T47D (cell line): ENCODE measurements at regions not wholly inside any gene's neighbourhood (a gene's known extent, or its start where the extent isn't known, plus 50 kb on each side); places are given as distances from the start of the nearest gene placed in this dataset.

ENCODE experiments used
- DNase-seq, 2 experiments: peaks; one replicate each; pipeline versions ENCODE4 v3.0.0 to v3.0.0-alpha.2; 2011 to 2012; ENCODE audit warnings: low read depth in 1 of 2, low spot score in 1 of 2
- JUND ChIP-seq: IDR thresholded peaks from 2 replicates; pipeline ENCODE4 v1.6.1; 2012; ENCODE audit warnings: low read depth
- in situ Hi-C: cut with HindIII; loops from 2 replicates; pipeline ENCODE4 v1.10.0; 2016; ENCODE audit warnings: low sequenced_read_pairs, low pct_unique_long_range_greater_than_20kb

GRCh38 chr4:81811562-81812293, 340.0 kb upstream of the RASGEF1B start:
- DNase-seq: no peak
- in situ Hi-C loops: no loop called here
- TF ChIP-seq JUND: no peak

- TF ChIP-seq JUND: no peak
- in situ Hi-C loops: no loop called here
- peak in 1 of 2 experiments; percentile 17 for DNase-seq
Observed at GRCh38 chr4:81808011-81808672, 336.4 kb upstream of the RASGEF1B start.

- no peak for TF ChIP-seq JUND
- in situ Hi-C loops: no loop called here
- DNase-seq: no peak
Observed at GRCh38 chr4:81807386-81807785, 335.7 kb upstream of the RASGEF1B start.

GRCh38 chr4:81806485-81806884, 334.8 kb upstream of the RASGEF1B start:
- in situ Hi-C loops: no loop called here
- no peak for TF ChIP-seq JUND
- DNase-seq: no peak

- TF ChIP-seq JUND: no peak
- in situ Hi-C loops: no loop called here
- no peak for DNase-seq
Observed at GRCh38 chr4:81804849-81805248, 333.1 kb upstream of the RASGEF1B start.

- in situ Hi-C loops: no loop called here
- TF ChIP-seq JUND: no peak
- DNase-seq: no peak
Observed at GRCh38 chr4:81802285-81802846, 330.7 kb upstream of the RASGEF1B start.

GRCh38 chr4:81799371-81799770, 327.7 kb upstream of the RASGEF1B start:
- in situ Hi-C loops: no loop called here
- TF ChIP-seq JUND: no peak
- DNase-seq: no peak

GRCh38 chr4:81796790-81797528, 325.3 kb upstream of the RASGEF1B start:
- no peak for TF ChIP-seq JUND
- in situ Hi-C loops: no loop called here
- no peak for DNase-seq

GRCh38 chr4:81792521-81792920, 320.8 kb upstream of the RASGEF1B start:
- TF ChIP-seq JUND: no peak
- DNase-seq: no peak
- in situ Hi-C loops: no loop called here

- TF ChIP-seq JUND: no peak
- no peak for DNase-seq
Observed at GRCh38 chr4:81790477-81790876, 318.8 kb upstream of the RASGEF1B start.

GRCh38 chr4:81789741-81790399, 318.2 kb upstream of the RASGEF1B start:
- in situ Hi-C loops: no loop called here
- DNase-seq: no peak

More at GRCh38 chr4:81790477-81790876, 318.8 kb upstream of the RASGEF1B start:
- in situ Hi-C loops: no loop called here

GRCh38 chr4:81789158-81789557, 317.5 kb upstream of the RASGEF1B start:
- no peak for TF ChIP-seq JUND

More at GRCh38 chr4:81789741-81790399, 318.2 kb upstream of the RASGEF1B start:
- no peak for TF ChIP-seq JUND

More at GRCh38 chr4:81789158-81789557, 317.5 kb upstream of the RASGEF1B start:
- in situ Hi-C loops: no loop called here
- DNase-seq: no peak
